Left ventricle myocardium inferior (tissue), 1 donor: ENCODE measurements at regions not wholly inside any gene's neighbourhood (a gene's known extent, or its start where the extent isn't known, plus 50 kb on each side); places are given as distances from the start of the nearest gene placed in this dataset.
"Not testable (repeated sequence)": the region's sequence is repeated elsewhere in the genome, so short reads cannot be mapped to it uniquely, and the experiment has no call there.

Experiments used
- DNase-seq: peaks from one replicate; pipeline ENCODE4 v3.0.0-alpha.2; 2020
- H3K27ac ChIP-seq: fragments of 200-600 bp; replicated peaks from 2 replicates; pipeline ENCODE4 v1.8.0; 2021
- H3K27me3 ChIP-seq: fragments of 200-600 bp; 2 replicates; pipeline ENCODE4 v1.8.0; 2021; ENCODE audit warnings: low read depth
- H3K36me3 ChIP-seq: fragments of 200-600 bp; 2 replicates; pipeline ENCODE4 v1.8.0; 2021
- H3K4me1 ChIP-seq: fragments of 200-600 bp; 2 replicates; pipeline ENCODE4 v1.8.0; 2021
- H3K4me3 ChIP-seq: fragments of 200-600 bp; 2 replicates; pipeline ENCODE4 v1.8.0; 2021; ENCODE audit warnings: mild to moderate bottlenecking, moderate library complexity
- H3K9me3 ChIP-seq: fragments of 200-600 bp; replicated peaks from 2 replicates; pipeline ENCODE4 v1.8.0; 2021
- CTCF ChIP-seq: fragments of 200-600 bp; IDR thresholded peaks from 2 replicates; pipeline ENCODE4 v1.8.0; 2021; ENCODE audit warnings: antibody characterized with exemption, mild to moderate bottlenecking, borderline replicate concordance
- intact Hi-C: fragments of 100-400 bp; cut with micrococcal nuclease; formaldehyde crosslinking; loops from one replicate; pipeline ENCODE4 v1.11.0; 2022
- donor health status: DM: no; HTN: yes; CAD: no; lungs with severe emphysema.

DNA sequence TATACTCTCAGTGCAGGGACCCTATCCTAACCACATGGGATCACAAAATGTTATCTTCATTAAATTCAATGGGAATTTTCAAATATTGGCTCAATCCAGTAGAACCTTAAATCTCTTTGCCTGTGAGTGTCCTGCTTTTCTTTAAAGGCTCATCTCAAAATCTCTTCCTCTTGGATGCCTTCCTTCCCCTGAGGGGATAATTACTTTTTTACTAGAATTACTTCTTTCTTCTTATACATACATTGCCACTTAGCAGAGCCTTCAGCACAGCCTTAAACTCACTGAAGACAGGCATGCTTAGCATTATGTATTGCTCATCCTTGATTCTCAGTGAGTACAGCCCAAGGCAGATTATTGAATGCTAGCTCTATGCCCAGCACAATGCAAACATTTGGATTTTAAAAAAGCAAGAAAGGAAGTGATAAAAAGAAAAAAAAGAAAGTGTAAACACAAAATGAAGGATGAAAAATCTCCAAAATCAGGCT is 1918.0 kb upstream of the FLRT2 start:
- Histone ChIP-seq H3K4me1 (no peaks in the 10 kb centered on the region), H3K27me3 (no peaks in the 10 kb centered on the region), H3K9me3 (peaks cover 9% of the 10 kb centered on the region), H3K36me3 (no peaks in the 10 kb centered on the region), H3K27ac (no peak overlapping the region), H3K4me3 (no peak overlapping the region)
- intact Hi-C loops = no loop called here
- TF ChIP-seq CTCF = no peak
- DNase-seq = no peak

DNA sequence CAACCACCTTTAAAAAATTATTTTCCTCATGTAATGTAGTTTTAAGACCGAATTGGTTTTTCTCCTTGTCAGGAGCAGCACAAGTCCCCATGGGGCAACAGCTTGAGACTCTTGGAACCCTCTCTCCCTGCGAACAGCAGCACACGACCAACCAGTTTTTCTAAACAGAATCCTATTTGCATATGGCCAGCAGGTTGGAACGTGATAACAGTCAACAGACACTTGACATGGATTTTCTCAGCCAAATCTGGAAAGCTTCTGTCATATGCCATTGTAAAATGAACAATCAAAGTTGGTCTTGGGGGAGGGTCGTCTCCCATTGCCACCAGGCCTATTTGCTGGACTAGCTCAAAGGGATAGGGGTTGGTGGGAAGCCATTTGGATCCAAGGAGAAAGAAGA is 1915.0 kb upstream of the FLRT2 start:
- DNase-seq = no peak
- Histone ChIP-seq H3K4me1 (no peaks in the 10 kb centered on the region), H3K27me3 (no peaks in the 10 kb centered on the region), H3K27ac (no peak overlapping the region), H3K36me3 (no peaks in the 10 kb centered on the region), H3K9me3 (peaks cover 5% of the 10 kb centered on the region), H3K4me3 (no peak overlapping the region)
- no peak for TF ChIP-seq CTCF
- intact Hi-C loops = no loop called here

GRCh38 chr14:83624541-83624940 is 1905.4 kb upstream of the FLRT2 start:
- no peak for DNase-seq
- H3K9me3 ChIP-seq = peaks cover 9% of the 10 kb centered on the region

DNA sequence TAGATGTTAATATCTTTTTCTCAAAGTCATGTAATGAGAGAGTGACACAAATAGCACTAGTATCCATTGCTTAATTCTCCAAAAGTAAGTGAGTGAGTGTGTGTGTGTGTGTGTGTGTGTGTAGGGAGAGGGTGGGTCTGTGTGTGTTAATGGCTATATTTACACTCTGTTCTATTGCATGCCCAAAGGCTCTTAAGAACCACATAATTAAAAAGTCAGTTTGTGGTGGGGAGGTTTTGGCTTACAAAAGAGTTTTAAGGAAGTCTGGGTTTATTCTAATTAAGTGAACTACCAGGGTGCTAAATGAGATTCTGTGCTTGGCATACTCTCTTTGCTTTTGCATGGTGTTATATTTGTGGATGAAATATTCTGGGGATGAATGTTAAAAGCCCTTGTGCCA is 1897.6 kb upstream of the FLRT2 start:
- H3K27ac ChIP-seq = no peak overlapping the region
- intact Hi-C loops = no loop called here

More at GRCh38 chr14:83624541-83624940, 1905.4 kb upstream of the FLRT2 start:
- no peaks in the 10 kb centered on the region for H3K4me1 ChIP-seq
- no peaks in the 10 kb centered on the region for H3K27me3 ChIP-seq
- no peak overlapping the region for H3K27ac ChIP-seq
- no peak overlapping the region for H3K4me3 ChIP-seq
- H3K36me3 ChIP-seq = no peaks in the 10 kb centered on the region
- intact Hi-C loops = no loop called here
- no peak for TF ChIP-seq CTCF

DNA sequence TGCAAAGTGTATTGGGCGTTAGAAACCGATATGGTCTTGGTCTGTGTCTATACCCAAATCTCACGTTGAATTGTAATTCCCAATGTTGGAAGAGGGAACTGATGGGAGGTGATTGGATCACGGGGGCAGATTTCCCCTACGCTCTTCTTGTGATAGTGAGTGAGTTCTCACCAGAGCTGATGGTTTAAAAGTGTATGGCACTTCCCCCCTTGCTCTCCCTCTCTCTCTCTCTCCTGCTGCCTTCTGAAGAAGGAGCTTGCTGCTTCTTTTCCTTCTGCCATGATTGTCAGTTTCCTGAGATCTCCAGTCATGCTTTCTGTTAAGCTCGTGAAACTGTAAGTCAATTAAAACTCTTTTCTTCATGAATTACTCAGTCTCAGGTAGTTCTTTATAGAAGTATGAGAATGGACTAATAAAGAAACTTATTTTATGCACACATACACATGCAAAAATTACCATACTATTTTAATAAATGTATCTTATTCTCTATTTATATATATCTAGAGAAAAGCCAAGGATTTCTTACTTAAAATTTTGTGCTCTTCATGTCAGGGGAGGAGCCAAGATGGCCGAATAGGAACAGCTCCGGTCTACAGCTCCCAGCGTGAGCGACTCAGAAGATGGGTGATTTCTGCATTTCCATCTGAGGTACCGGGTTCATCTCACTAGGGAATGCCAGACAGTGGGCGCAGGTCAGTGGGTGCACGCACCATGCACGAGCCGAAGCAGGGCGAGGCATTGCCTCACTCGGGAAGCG is 1891.0 kb upstream of the FLRT2 start:
- Histone ChIP-seq H3K36me3 (no peaks in the 10 kb centered on the region), H3K9me3 (peaks cover 4% of the 10 kb centered on the region), H3K27me3 (no peaks in the 10 kb centered on the region), H3K4me1 (no peaks in the 10 kb centered on the region), H3K4me3 (no peak overlapping the region), H3K27ac (no peak overlapping the region)
- intact Hi-C loops = no loop called here
- no peak for DNase-seq
- no peak for TF ChIP-seq CTCF

More for the DNA sequence above, 1897.6 kb upstream of the FLRT2 start:
- no peaks in the 10 kb centered on the region for H3K36me3 ChIP-seq
- DNase-seq = no peak
- no peak for TF ChIP-seq CTCF
- no peaks in the 10 kb centered on the region for H3K27me3 ChIP-seq
- no peaks in the 10 kb centered on the region for H3K4me1 ChIP-seq
- H3K9me3 ChIP-seq = peaks cover 19% of the 10 kb centered on the region
- no peak overlapping the region for H3K4me3 ChIP-seq

GRCh38 chr14:83639505-83639875 is 1890.5 kb upstream of the FLRT2 start:
- H3K36me3 ChIP-seq, H3K27me3 ChIP-seq, H3K4me3 ChIP-seq, H3K27ac ChIP-seq, H3K4me1 ChIP-seq, intact Hi-C loops, DNase-seq, H3K9me3 ChIP-seq: not testable (repeated sequence)
